ENCODE measurements at regions not wholly inside any gene's neighbourhood (a gene's known extent, or its start where the extent isn't known, plus 50 kb on each side); places are given as distances from the start of the nearest gene placed in this dataset.

DNA sequence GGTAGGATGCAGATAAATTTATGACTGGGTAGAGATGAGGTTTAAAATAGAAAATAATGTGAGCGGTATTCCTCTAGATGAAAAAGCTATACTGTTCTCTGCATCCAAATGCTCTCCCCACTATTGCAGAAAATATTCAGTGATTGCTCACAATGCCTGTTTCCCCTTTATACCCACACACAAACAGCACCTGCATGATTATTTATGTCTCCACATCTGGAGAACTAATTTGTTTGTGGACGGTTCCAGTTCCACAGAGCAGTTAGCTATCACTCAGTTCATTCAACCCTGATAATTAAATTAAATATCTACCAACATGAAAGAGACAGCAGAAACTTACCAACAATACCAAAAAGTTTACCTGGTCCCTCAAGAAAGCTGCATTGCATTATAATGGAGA, 800.0 kb downstream of the CDH11 start:
- no peak for FAIRE-seq
- WGBS, 2 donors: 63 to 74% methylated on average over 2 of the region's 2 CpGs

DNA sequence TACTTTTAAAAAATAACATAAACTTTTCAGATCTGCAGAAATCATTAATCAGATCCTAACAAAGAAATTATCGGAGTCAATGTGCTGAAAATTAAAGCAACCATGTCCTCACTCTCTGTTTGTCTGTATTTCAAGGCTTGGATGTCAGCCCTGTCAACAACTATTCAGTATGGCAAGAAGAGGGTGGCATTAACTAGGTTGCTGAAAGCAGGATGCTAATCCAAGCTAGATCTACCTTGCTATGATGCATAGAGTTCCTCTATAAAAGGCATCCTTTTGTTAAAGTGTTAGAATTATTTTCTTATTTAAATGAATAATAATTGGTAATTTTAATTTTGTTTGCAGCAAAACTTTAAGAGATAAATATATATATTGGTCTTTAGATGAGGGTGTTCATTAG, 800.8 kb downstream of the CDH11 start:
- WGBS, 2 donors: 70 to 74% methylated on average over 1 of the region's 1 CpG
- no peak overlapping the region for H3K4me3 ChIP-seq
- TF ChIP-seq, protein P1, sequence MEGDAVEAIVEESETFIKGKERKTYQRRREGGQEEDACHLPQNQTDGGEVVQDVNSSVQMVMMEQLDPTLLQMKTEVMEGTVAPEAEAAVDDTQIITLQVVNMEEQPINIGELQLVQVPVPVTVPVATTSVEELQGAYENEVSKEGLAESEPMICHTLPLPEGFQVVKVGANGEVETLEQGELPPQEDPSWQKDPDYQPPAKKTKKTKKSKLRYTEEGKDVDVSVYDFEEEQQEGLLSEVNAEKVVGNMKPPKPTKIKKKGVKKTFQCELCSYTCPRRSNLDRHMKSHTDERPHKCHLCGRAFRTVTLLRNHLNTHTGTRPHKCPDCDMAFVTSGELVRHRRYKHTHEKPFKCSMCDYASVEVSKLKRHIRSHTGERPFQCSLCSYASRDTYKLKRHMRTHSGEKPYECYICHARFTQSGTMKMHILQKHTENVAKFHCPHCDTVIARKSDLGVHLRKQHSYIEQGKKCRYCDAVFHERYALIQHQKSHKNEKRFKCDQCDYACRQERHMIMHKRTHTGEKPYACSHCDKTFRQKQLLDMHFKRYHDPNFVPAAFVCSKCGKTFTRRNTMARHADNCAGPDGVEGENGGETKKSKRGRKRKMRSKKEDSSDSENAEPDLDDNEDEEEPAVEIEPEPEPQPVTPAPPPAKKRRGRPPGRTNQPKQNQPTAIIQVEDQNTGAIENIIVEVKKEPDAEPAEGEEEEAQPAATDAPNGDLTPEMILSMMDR (IDR thresholded peaks at IDR 0.05): no peak
- FAIRE-seq: no peak
- DNase-seq: no peak
- no peak overlapping the region for H3K27ac ChIP-seq
- no peaks in the 10 kb centered on the region for H3K36me3 ChIP-seq
- no peaks in the 10 kb centered on the region for H3K4me1 ChIP-seq
- no peaks in the 10 kb centered on the region for H3K9me3 ChIP-seq
- no peak for ATAC-seq
- intact Hi-C loops (cut with DNase I): no loop called here
- no peaks in the 10 kb centered on the region for H3K27me3 ChIP-seq

More for the DNA sequence above, 800.0 kb downstream of the CDH11 start:
- ATAC-seq: no peak
- Histone ChIP-seq H3K36me3 (no peaks in the 10 kb centered on the region), H3K9me3 (no peaks in the 10 kb centered on the region), H3K27ac (no peak overlapping the region), H3K27me3 (no peaks in the 10 kb centered on the region), H3K4me1 (no peaks in the 10 kb centered on the region), H3K4me3 (no peak overlapping the region)
- TF ChIP-seq, protein P1 (IDR thresholded peaks at IDR 0.05): no peak
- intact Hi-C loops (cut with DNase I): no loop called here
- no peak for DNase-seq

DNA sequence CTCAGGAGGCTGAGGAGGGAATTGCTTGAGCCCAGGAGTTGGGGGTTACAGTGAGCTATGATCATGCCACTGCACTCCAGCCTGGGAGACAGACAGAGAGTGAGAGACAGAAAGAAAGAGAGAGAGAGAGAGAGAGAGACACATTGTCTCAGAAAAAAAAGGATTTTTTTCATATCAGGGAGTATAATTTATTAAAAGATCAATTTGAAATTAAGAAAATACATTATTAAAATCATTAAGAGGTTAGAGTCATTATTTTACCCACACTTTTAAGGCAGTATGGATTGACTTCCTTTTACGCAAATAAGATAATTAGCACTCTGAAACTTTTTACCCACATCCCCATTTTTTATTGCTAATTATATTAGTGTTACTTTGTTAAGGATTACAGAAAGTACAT, 804.3 kb downstream of the CDH11 start:
- Histone ChIP-seq H3K4me3 (no peak overlapping the region), H3K27me3 (no peaks in the 10 kb centered on the region), H3K27ac (no peak overlapping the region), H3K9me3 (no peaks in the 10 kb centered on the region), H3K4me1 (no peaks in the 10 kb centered on the region), H3K36me3 (no peaks in the 10 kb centered on the region)
- FAIRE-seq (no peak), ATAC-seq (no peak), DNase-seq (no peak)
- intact Hi-C loops (cut with DNase I): no loop called here
- 88 to 92% methylated on average over 1 of the region's 1 CpG for WGBS, 2 donors
- TF ChIP-seq, protein P1 (IDR thresholded peaks at IDR 0.05): no peak

DNA sequence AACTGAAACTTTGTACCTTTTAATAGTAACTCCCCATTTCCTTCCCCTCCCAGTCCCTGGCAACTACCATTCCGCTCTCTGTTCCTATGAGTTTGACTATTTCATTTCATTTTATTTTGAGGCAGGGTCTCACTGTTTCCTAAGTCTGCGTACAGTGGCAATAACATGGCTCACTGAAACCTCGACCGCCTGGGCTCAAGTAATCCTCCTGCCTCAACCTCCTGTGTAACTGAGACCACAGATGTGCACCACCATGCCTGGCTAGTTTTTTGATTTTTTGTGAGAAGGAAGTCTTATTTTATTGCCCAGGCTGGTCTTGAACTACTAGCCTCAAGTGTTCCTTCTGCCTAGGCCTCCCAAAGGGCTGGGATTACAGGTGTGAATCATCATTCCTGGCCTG, 808.1 kb downstream of the CDH11 start:
- DNase-seq: no peak
- WGBS, 2 donors: 87 to 88% methylated on average over 4 of the region's 4 CpGs
- no peak for FAIRE-seq

DNA sequence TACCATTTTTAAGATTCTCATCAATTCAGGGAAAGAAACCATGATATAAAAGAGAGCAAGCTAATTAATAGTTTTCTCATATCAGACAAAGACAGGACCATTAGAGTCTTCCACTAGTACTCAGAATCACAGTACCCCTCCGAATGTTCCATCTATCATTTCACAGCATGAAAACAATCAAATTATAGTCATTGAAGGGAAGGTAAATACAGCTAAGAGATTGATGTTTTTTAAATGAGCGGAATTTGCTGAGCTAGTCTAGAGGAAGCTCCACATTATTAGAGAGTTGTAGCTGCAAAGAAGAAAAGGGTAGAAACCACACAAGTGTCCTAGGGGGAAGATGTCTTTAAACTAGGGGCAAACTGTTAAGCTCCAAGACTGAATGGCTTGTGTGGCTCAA, 808.9 kb downstream of the CDH11 start:
- Histone ChIP-seq H3K9me3 (no peaks in the 10 kb centered on the region), H3K4me3 (no peak overlapping the region), H3K4me1 (no peaks in the 10 kb centered on the region), H3K27me3 (no peaks in the 10 kb centered on the region), H3K27ac (no peak overlapping the region), H3K36me3 (no peaks in the 10 kb centered on the region)
- ATAC-seq (no peak), FAIRE-seq (no peak), DNase-seq (no peak)
- intact Hi-C loops (cut with DNase I): no loop called here
- WGBS, 2 donors: 47 to 48% methylated on average over 2 of the region's 2 CpGs
- TF ChIP-seq, protein P1 (IDR thresholded peaks at IDR 0.05): no peak

More for the DNA sequence above, 808.1 kb downstream of the CDH11 start:
- no peaks in the 10 kb centered on the region for H3K9me3 ChIP-seq
- H3K36me3 ChIP-seq: no peaks in the 10 kb centered on the region
- no peaks in the 10 kb centered on the region for H3K4me1 ChIP-seq
- no peak overlapping the region for H3K27ac ChIP-seq
- no peaks in the 10 kb centered on the region for H3K27me3 ChIP-seq
- intact Hi-C loops (cut with DNase I): no loop called here
- H3K4me3 ChIP-seq: no peak overlapping the region
- TF ChIP-seq, protein P1 (IDR thresholded peaks at IDR 0.05): no peak
- no peak for ATAC-seq

All from pancreas (tissue), 10 donors.